Stimulated activated CD4-positive, alpha-beta T cell treated with anti-CD3 and anti-CD28 coated beads, Interleukin-4, amount 100 ng/mL, for 1 hour (primary cell): ENCODE measurements at regions not wholly inside any gene's neighbourhood (a gene's known extent, or its start where the extent isn't known, plus 50 kb on each side); places are given as distances from the start of the nearest gene placed in this dataset.

Experiments used
- DNase-seq: peaks from one replicate; pipeline ENCODE4 v3.0.0-alpha.2; 2020

GRCh38 chr5:2222246-2222992 is 339.7 kb upstream of the IRX4 start:
- no peak for DNase-seq

GRCh38 chr5:2221450-2221849 is 338.7 kb upstream of the IRX4 start:
- no peak for DNase-seq

- DNase-seq, result no peak
These were observed 338.0 kb upstream of the IRX4 start for GRCh38 chr5:2220741-2221140.

- DNase-seq, result no peak
These were observed 336.5 kb upstream of the IRX4 start for GRCh38 chr5:2219149-2219776.

GRCh38 chr5:2217219-2217618 is 334.5 kb upstream of the IRX4 start:
- no peak for DNase-seq

- DNase-seq, result no peak
These were observed 332.3 kb upstream of the IRX4 start for GRCh38 chr5:2214910-2215590.

GRCh38 chr5:2213121-2213730 is 330.5 kb upstream of the IRX4 start:
- DNase-seq, result no peak

GRCh38 chr5:2212481-2212880 is 329.8 kb upstream of the IRX4 start:
- DNase-seq, result no peak

- DNase-seq, result no peak
These were observed 325.5 kb upstream of the IRX4 start for GRCh38 chr5:2208239-2208544.

- no peak for DNase-seq
These were observed 324.9 kb upstream of the IRX4 start for GRCh38 chr5:2207416-2208238.

GRCh38 chr5:2207109-2207399 is 324.3 kb upstream of the IRX4 start:
- no peak for DNase-seq

- no peak for DNase-seq
These were observed 323.8 kb upstream of the IRX4 start for GRCh38 chr5:2206293-2207108.

GRCh38 chr5:2205596-2206226 is 323.0 kb upstream of the IRX4 start:
- no peak for DNase-seq

GRCh38 chr5:2205185-2205585 is 322.5 kb upstream of the IRX4 start:
- no peak for DNase-seq

GRCh38 chr5:2204366-2205184 is 321.9 kb upstream of the IRX4 start:
- DNase-seq, result no peak

GRCh38 chr5:2203774-2204173 is 321.0 kb upstream of the IRX4 start:
- DNase-seq, result no peak

GRCh38 chr5:2201832-2202231 is 319.1 kb upstream of the IRX4 start:
- DNase-seq, result no peak

GRCh38 chr5:2201421-2201820 is 318.7 kb upstream of the IRX4 start:
- DNase-seq, result no peak

GRCh38 chr5:2201011-2201410 is 318.3 kb upstream of the IRX4 start:
- DNase-seq, result no peak

GRCh38 chr5:2200261-2200950 is 317.7 kb upstream of the IRX4 start:
- no peak for DNase-seq
